Ishikawa (cell line): ENCODE measurements at regions not wholly inside any gene's neighbourhood (a gene's known extent, or its start where the extent isn't known, plus 50 kb on each side); places are given as distances from the start of the nearest gene placed in this dataset.

Experiments used
- CEBPB ChIP-seq: IDR thresholded peaks from 2 replicates; pipeline ENCODE4 v1.6.1; 2012
- CREB1 ChIP-seq: IDR thresholded peaks from 2 replicates; pipeline ENCODE4 v1.6.1; 2012; ENCODE audit warnings: low read depth
- EGR1 ChIP-seq: IDR thresholded peaks from 2 replicates; pipeline ENCODE4 v1.6.1; 2012
- EP300 ChIP-seq: IDR thresholded peaks from 2 replicates; pipeline ENCODE4 v1.6.1; 2012; ENCODE audit warnings: borderline replicate concordance
- FOXM1 ChIP-seq: IDR thresholded peaks from 2 replicates; pipeline ENCODE4 v1.6.1; 2012; ENCODE audit warnings: low read depth, borderline replicate concordance
- NFIC ChIP-seq: IDR thresholded peaks from 2 replicates; pipeline ENCODE4 v1.6.1; 2012
- RAD21 ChIP-seq: IDR thresholded peaks from 2 replicates; pipeline ENCODE4 v1.6.1; 2012; ENCODE audit warnings: low read depth
- TAF1 ChIP-seq: IDR thresholded peaks from 2 replicates; pipeline ENCODE4 v1.6.1; 2012; ENCODE audit warnings: low read depth, mild to moderate bottlenecking
- TCF12 ChIP-seq: IDR thresholded peaks from 2 replicates; pipeline ENCODE4 v1.6.1; 2012; ENCODE audit warnings: low read depth
- TEAD4 ChIP-seq: IDR thresholded peaks from 2 replicates; pipeline ENCODE4 v1.6.1; 2012
- YY1 ChIP-seq: IDR thresholded peaks from 2 replicates; pipeline ENCODE4 v1.6.1; 2012; ENCODE audit warnings: low read depth
- ZBTB7A ChIP-seq: IDR thresholded peaks from 2 replicates; pipeline ENCODE4 v1.6.1; 2012; ENCODE audit warnings: low read depth
- TF ChIP-seq, protein P1 (sequence below): IDR thresholded peaks from 2 replicates; pipeline ENCODE4 v1.6.1; 2012
- TF ChIP-seq, protein P2 (sequence below): IDR thresholded peaks from 2 replicates; pipeline ENCODE4 v1.6.1; 2012; ENCODE audit warnings: low read depth, mild to moderate bottlenecking
- TF ChIP-seq, protein P3 (sequence below): IDR thresholded peaks from 2 replicates; pipeline ENCODE4 v1.6.1; 2012

DNA sequence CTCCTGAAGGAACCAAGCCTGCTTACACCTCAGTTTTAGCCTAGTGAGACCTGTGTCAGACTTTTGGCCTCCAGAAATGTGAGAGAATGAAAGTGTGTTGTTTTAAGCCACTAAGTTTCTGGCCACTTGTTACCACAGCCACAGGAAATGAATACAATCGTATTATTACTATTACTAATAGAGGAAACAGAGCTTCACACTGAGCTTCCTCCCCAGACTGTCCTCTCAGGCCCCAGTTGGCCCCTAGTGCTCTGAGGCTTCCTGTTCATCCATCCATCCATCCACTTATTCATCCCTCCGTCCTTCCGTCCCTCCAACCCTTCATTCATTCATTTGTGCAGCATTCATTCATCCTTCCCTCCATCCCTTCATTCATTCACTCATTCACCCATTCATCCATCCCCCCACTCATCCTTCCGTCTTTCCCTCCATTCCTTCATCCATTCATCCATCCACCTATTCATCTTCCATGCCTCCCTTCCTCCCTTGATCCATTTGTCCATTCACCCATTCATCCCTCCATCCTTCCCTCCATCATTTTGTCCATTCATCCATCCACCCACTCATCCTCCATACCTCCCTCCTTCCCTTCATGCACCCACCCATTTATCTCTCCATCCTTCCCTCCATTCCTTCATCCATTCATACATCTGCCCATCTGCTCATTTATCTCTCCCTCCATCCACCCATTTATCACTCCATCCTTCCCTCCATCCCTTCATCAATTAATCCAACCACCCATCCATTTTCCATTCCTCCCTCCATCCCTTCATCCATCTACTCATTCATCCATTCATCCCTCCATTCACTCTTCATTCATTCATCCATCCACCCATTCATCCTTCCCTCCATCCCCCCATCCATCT, 95.0 kb downstream of the FOXL1 start:
- TF ChIP-seq CEBPB (no peak), NFIC (no peak), EP300 (no peak), TAF1 (no peak), TEAD4 (no peak), RAD21 (no peak), EGR1 (no peak), ZBTB7A (no peak), FOXM1 (no peak), YY1 (no peak)
- TF ChIP-seq, protein P1, sequence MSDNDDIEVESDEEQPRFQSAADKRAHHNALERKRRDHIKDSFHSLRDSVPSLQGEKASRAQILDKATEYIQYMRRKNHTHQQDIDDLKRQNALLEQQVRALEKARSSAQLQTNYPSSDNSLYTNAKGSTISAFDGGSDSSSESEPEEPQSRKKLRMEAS, result no peak
- TF ChIP-seq, protein P2, sequence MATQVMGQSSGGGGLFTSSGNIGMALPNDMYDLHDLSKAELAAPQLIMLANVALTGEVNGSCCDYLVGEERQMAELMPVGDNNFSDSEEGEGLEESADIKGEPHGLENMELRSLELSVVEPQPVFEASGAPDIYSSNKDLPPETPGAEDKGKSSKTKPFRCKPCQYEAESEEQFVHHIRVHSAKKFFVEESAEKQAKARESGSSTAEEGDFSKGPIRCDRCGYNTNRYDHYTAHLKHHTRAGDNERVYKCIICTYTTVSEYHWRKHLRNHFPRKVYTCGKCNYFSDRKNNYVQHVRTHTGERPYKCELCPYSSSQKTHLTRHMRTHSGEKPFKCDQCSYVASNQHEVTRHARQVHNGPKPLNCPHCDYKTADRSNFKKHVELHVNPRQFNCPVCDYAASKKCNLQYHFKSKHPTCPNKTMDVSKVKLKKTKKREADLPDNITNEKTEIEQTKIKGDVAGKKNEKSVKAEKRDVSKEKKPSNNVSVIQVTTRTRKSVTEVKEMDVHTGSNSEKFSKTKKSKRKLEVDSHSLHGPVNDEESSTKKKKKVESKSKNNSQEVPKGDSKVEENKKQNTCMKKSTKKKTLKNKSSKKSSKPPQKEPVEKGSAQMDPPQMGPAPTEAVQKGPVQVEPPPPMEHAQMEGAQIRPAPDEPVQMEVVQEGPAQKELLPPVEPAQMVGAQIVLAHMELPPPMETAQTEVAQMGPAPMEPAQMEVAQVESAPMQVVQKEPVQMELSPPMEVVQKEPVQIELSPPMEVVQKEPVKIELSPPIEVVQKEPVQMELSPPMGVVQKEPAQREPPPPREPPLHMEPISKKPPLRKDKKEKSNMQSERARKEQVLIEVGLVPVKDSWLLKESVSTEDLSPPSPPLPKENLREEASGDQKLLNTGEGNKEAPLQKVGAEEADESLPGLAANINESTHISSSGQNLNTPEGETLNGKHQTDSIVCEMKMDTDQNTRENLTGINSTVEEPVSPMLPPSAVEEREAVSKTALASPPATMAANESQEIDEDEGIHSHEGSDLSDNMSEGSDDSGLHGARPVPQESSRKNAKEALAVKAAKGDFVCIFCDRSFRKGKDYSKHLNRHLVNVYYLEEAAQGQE, result no peak
- TF ChIP-seq, protein P3, sequence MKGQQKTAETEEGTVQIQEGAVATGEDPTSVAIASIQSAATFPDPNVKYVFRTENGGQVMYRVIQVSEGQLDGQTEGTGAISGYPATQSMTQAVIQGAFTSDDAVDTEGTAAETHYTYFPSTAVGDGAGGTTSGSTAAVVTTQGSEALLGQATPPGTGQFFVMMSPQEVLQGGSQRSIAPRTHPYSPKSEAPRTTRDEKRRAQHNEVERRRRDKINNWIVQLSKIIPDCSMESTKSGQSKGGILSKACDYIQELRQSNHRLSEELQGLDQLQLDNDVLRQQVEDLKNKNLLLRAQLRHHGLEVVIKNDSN, result no peak

DNA sequence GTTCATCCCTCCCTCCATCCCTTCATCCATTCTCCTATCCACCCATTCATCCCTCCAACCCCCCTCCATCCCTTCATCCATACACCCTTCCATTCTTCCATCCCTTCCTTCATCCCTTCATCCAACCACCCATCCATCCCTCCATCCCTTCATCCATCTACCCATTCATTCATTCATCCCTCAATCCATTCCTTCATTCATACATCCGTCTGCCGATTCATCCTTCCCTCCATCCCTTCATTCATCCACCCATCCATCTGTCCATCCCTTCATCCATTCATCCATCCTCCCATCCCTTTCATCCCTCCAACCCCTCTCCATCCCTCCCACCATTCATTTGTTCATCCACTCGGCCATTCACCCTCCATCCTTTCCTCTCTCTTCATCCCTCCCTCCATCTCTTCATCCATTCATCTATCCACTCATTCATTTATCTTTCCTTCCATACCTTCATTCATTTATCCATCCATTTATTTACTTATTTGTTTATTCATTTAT, 95.7 kb downstream of the FOXL1 start:
- TF ChIP-seq FOXM1 (no peak), TEAD4 (no peak), CEBPB (no peak), ZBTB7A (no peak), RAD21 (no peak), EGR1 (no peak), NFIC (no peak), CREB1 (no peak), TCF12 (no peak), TAF1 (no peak)
- TF ChIP-seq, protein P3, result no peak
- TF ChIP-seq, protein P2, result no peak
- TF ChIP-seq, protein P1, result no peak

DNA sequence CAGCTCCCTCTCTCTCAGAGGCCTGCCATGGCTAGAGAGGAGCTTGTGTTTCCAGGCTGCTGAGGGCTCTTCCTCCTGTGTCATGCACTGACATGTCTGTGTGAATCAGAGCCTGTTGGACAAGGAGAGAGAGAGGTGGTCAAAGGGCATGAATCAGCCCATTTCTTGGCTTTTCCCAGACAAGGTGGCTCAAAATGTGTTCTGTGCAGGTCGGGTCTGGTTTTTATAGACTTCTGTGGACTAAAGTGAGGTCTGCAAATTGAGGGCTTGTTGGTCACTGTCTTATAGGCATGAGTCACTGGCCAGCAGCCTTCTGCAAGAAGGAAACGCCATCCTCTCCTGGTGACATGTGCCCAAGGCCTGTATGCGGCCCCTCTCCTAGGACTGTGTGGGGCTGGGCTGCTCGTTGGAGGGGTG, 97.9 kb downstream of the FOXL1 start:
- TF ChIP-seq EP300 (no peak), ZBTB7A (no peak), EGR1 (no peak), CEBPB (no peak), TEAD4 (no peak), CREB1 (no peak), FOXM1 (no peak), RAD21 (no peak), TAF1 (no peak), YY1 (no peak), TCF12 (no peak), NFIC (no peak)
- TF ChIP-seq, protein P1, result no peak
- TF ChIP-seq, protein P3, result no peak
- TF ChIP-seq, protein P2, result no peak
